ENCODE measurements at regions not wholly inside any gene's neighbourhood (a gene's known extent, or its start where the extent isn't known, plus 50 kb on each side); places are given as distances from the start of the nearest gene placed in this dataset.

DNA sequence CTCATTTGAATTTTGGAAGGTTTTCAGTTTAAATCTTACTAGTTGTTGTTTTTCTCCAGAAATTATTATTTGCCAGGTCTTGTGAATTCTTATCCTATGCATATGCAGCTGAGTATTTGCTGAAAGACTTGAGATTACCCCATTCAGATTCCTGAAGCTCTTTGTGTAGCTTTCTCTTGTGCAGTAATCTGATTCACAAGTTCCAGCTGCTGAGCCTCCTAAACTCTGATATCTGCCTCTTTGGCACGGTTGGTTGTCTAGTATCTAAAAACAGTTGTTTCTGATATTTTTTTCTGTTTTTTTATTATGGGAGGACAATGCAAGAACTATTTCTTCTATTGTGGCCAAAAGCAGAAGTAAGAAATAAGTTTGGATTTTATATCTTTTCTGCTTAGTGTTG is 863.9 kb upstream of the MANEA start:
- TF ChIP-seq, protein P1, sequence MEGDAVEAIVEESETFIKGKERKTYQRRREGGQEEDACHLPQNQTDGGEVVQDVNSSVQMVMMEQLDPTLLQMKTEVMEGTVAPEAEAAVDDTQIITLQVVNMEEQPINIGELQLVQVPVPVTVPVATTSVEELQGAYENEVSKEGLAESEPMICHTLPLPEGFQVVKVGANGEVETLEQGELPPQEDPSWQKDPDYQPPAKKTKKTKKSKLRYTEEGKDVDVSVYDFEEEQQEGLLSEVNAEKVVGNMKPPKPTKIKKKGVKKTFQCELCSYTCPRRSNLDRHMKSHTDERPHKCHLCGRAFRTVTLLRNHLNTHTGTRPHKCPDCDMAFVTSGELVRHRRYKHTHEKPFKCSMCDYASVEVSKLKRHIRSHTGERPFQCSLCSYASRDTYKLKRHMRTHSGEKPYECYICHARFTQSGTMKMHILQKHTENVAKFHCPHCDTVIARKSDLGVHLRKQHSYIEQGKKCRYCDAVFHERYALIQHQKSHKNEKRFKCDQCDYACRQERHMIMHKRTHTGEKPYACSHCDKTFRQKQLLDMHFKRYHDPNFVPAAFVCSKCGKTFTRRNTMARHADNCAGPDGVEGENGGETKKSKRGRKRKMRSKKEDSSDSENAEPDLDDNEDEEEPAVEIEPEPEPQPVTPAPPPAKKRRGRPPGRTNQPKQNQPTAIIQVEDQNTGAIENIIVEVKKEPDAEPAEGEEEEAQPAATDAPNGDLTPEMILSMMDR (IDR thresholded peaks at IDR 0.05 in 4 of 5, conservative IDR thresholded peaks at IDR 0.05 in 1 of 5), result no peak
- TF ChIP-seq POLR2A (IDR thresholded peaks at IDR 0.05), result no peak

Measured in gastrocnemius medialis (tissue), 4 donors.